ENCODE measurements at regions not wholly inside any gene's neighbourhood (a gene's known extent, or its start where the extent isn't known, plus 50 kb on each side); places are given as distances from the start of the nearest gene placed in this dataset.

- H3K4me1 ChIP-seq (ENCODE audit: insufficient read depth, low read length, poor library complexity, severe bottlenecking), result no peaks in the 10 kb centered on the region
- ChIA-PET POLR2A (no interaction called here), CTCF (ENCODE audit: unreplicated experiment) (no interaction called here)
- intact Hi-C loops (cut with micrococcal nuclease; ENCODE audit: unreplicated experiment), result no loop called here
- H3K79me2 ChIP-seq (ENCODE audit: insufficient read depth, low read depth, low read length), result no peaks in the 10 kb centered on the region
- H2AFZ ChIP-seq (ENCODE audit: low read length), result no peak overlapping the region
- no peaks in the 10 kb centered on the region for H3K36me3 ChIP-seq (ENCODE audit: insufficient read depth, low read length)
- no peak overlapping the region for H3K27ac ChIP-seq (ENCODE audit: low read depth, low read length, poor library complexity, severe bottlenecking)
- no peak overlapping the region for H3K4me3 ChIP-seq (ENCODE audit: low read depth, low read length, poor library complexity, severe bottlenecking)
- TF ChIP-seq CTCF (conservative IDR thresholded peaks at IDR 0.05; ENCODE audit: low read length) (no peak), EZH2phosphoT487 (IDR thresholded peaks at IDR 0.05; ENCODE audit: borderline replicate concordance, low read depth, low read length) (no peak)
- BruUV-seq (replicated peaks), result no TSS peak
- DNase-seq (ENCODE audit: low spot score), result no peak
- H4K20me1 ChIP-seq (ENCODE audit: insufficient read depth, low read length), result no peaks in the 10 kb centered on the region
- H3K4me2 ChIP-seq (ENCODE audit: low read length), result no peak overlapping the region
- no peaks in the 10 kb centered on the region for H3K9me3 ChIP-seq (ENCODE audit: low read length)
- no peaks in the 10 kb centered on the region for H3K9me2 ChIP-seq (ENCODE audit: insufficient read depth, low read length)
Measured at GRCh38 chr1:209046058-209046417, 537.5 kb upstream of the CAMK1G start.

GRCh38 chr1:209046935-209047334 is 536.6 kb upstream of the CAMK1G start:
- intact Hi-C loops (cut with micrococcal nuclease; ENCODE audit: unreplicated experiment), result no loop called here

More at GRCh38 chr1:209046935-209047334, 536.6 kb upstream of the CAMK1G start:
- no peak for DNase-seq (ENCODE audit: low spot score)
- H3K36me3 ChIP-seq (ENCODE audit: insufficient read depth, low read length), result no peaks in the 10 kb centered on the region
- no peaks in the 10 kb centered on the region for H3K79me2 ChIP-seq (ENCODE audit: insufficient read depth, low read depth, low read length)
- ChIA-PET CTCF (ENCODE audit: unreplicated experiment) (no interaction called here), POLR2A (interaction anchor here (0.6 to 0.7 kb wide), 2 partner anchors 22 to 46 kb away, joined by 3 read pairs; no protein-coding TSS in a partner anchor)
- no peak overlapping the region for H3K4me3 ChIP-seq (ENCODE audit: low read depth, low read length, poor library complexity, severe bottlenecking)
- H3K4me1 ChIP-seq (ENCODE audit: insufficient read depth, low read length, poor library complexity, severe bottlenecking), result no peaks in the 10 kb centered on the region
- H3K9me3 ChIP-seq (ENCODE audit: low read length), result no peaks in the 10 kb centered on the region
- no peaks in the 10 kb centered on the region for H3K9me2 ChIP-seq (ENCODE audit: insufficient read depth, low read length)
- H4K20me1 ChIP-seq (ENCODE audit: insufficient read depth, low read length), result no peaks in the 10 kb centered on the region
- no peak overlapping the region for H3K4me2 ChIP-seq (ENCODE audit: low read length)
- BruUV-seq (replicated peaks), result no TSS peak
- TF ChIP-seq EZH2phosphoT487 (IDR thresholded peaks at IDR 0.05; ENCODE audit: borderline replicate concordance, low read depth, low read length), result no peak
- TF ChIP-seq CTCF (conservative IDR thresholded peaks at IDR 0.05; ENCODE audit: low read length), result no peak
- H3K27ac ChIP-seq (ENCODE audit: low read depth, low read length, poor library complexity, severe bottlenecking), result no peak overlapping the region
- H2AFZ ChIP-seq (ENCODE audit: low read length), result no peak overlapping the region
